RWPE2 (cell line): ENCODE measurements at regions not wholly inside any gene's neighbourhood (a gene's known extent, or its start where the extent isn't known, plus 50 kb on each side); places are given as distances from the start of the nearest gene placed in this dataset.
A peak's percentile ranks its signal among the peaks of the same experiment; 100 is the strongest.

Experiments used
- ATAC-seq: fragments of 200-7000 bp; cut with Tn5 transposase; 3 replicates; pipeline ENCODE4 v1.9.1; 2021; ENCODE audit warnings: low read depth
- DNase-seq: peaks from one replicate; pipeline ENCODE4 v3.0.0-alpha.2; 2020; ENCODE audit warnings: low spot score
- H3K27ac ChIP-seq: fragments of 450-650 bp; 2 replicates; pipeline ENCODE4 v1.5.1; 2017; ENCODE audit warnings: mild to moderate bottlenecking; ENCODE audit not compliant: poor library complexity, severe bottlenecking
- H3K27me3 ChIP-seq: fragments of 250-450 bp; sonication (Bioruptor Pico); 2 replicates; pipeline ENCODE4 v1.5.1; 2021; ENCODE audit warnings: mild to moderate bottlenecking, moderate library complexity; ENCODE audit not compliant: insufficient read depth, poor library complexity, severe bottlenecking
- H3K36me3 ChIP-seq: fragments of 250-450 bp; sonication (Bioruptor Pico); 2 replicates; pipeline ENCODE4 v1.5.1; 2020; ENCODE audit warnings: low read depth, mild to moderate bottlenecking, moderate library complexity
- H3K4me1 ChIP-seq: fragments of 250-450 bp; sonication (Bioruptor Pico); 2 replicates; pipeline ENCODE4 v1.5.1; 2021; ENCODE audit warnings: mild to moderate bottlenecking, moderate library complexity; ENCODE audit not compliant: insufficient read depth, poor library complexity, severe bottlenecking
- H3K4me3 ChIP-seq: fragments of 250-450 bp; sonication (Bioruptor Pico); 2 replicates; pipeline ENCODE4 v1.5.1; 2021; ENCODE audit warnings: mild to moderate bottlenecking, moderate library complexity; ENCODE audit not compliant: severe bottlenecking
- H3K9me3 ChIP-seq: fragments of 250-450 bp; sonication (Bioruptor Pico); 2 replicates; pipeline ENCODE4 v1.5.1; 2021; ENCODE audit warnings: mild to moderate bottlenecking, moderate library complexity; ENCODE audit not compliant: severe bottlenecking
- CTCF ChIP-seq: fragments of 450-650 bp; IDR thresholded peaks from one replicate; pipeline ENCODE4 v1.5.1; 2017; ENCODE audit warnings: mild to moderate bottlenecking, moderate library complexity; ENCODE audit not compliant: poor library complexity, severe bottlenecking

- Histone ChIP-seq H3K4me1 (peaks cover 22% of the 10 kb centered on the region), H3K9me3 (no peaks in the 10 kb centered on the region), H3K4me3 (no peak overlapping the region), H3K36me3 (no peaks in the 10 kb centered on the region), H3K27me3 (no peaks in the 10 kb centered on the region), H3K27ac (peak overlapping the region; percentile 69)
- no peak for TF ChIP-seq CTCF
- DNase-seq (peak; percentile 53), ATAC-seq (peak; percentile 89)
These were observed 771.7 kb downstream of the IGSF11 start for GRCh38 chr3:118262800-118263402.

GRCh38 chr3:118267588-118267987, 767.1 kb downstream of the IGSF11 start:
- peaks cover 19% of the 10 kb centered on the region for H3K4me1 ChIP-seq
- ATAC-seq = no peak
- no peaks in the 10 kb centered on the region for H3K27me3 ChIP-seq
- no peak for DNase-seq
- no peaks in the 10 kb centered on the region for H3K9me3 ChIP-seq
- no peaks in the 10 kb centered on the region for H3K36me3 ChIP-seq
- no peak for TF ChIP-seq CTCF
- H3K4me3 ChIP-seq = no peak overlapping the region
- no peak overlapping the region for H3K27ac ChIP-seq

- peaks cover 8% of the 10 kb centered on the region for H3K4me1 ChIP-seq
- no peaks in the 10 kb centered on the region for H3K27me3 ChIP-seq
- DNase-seq (no peak), ATAC-seq (no peak)
- H3K27ac ChIP-seq = no peak overlapping the region
- no peak overlapping the region for H3K4me3 ChIP-seq
- no peaks in the 10 kb centered on the region for H3K36me3 ChIP-seq
- H3K9me3 ChIP-seq = no peaks in the 10 kb centered on the region
- TF ChIP-seq CTCF = no peak
These were observed 765.0 kb downstream of the IGSF11 start for GRCh38 chr3:118269537-118270125.

GRCh38 chr3:118272991-118273390, 761.7 kb downstream of the IGSF11 start:
- TF ChIP-seq CTCF = no peak
- Histone ChIP-seq H3K9me3 (no peaks in the 10 kb centered on the region), H3K27ac (no peak overlapping the region), H3K27me3 (no peaks in the 10 kb centered on the region), H3K4me3 (no peak overlapping the region), H3K36me3 (no peaks in the 10 kb centered on the region), H3K4me1 (no peaks in the 10 kb centered on the region)
- no peak for ATAC-seq
- DNase-seq = no peak

- Histone ChIP-seq H3K9me3 (no peaks in the 10 kb centered on the region), H3K4me3 (no peak overlapping the region), H3K4me1 (no peaks in the 10 kb centered on the region), H3K27me3 (no peaks in the 10 kb centered on the region), H3K27ac (no peak overlapping the region), H3K36me3 (no peaks in the 10 kb centered on the region)
- ATAC-seq (no peak), DNase-seq (no peak)
- no peak for TF ChIP-seq CTCF
These were observed 756.8 kb downstream of the IGSF11 start for GRCh38 chr3:118277814-118278213.
